ENCODE measurements at regions not wholly inside any gene's neighbourhood (a gene's known extent, or its start where the extent isn't known, plus 50 kb on each side); places are given as distances from the start of the nearest gene placed in this dataset.

DNA sequence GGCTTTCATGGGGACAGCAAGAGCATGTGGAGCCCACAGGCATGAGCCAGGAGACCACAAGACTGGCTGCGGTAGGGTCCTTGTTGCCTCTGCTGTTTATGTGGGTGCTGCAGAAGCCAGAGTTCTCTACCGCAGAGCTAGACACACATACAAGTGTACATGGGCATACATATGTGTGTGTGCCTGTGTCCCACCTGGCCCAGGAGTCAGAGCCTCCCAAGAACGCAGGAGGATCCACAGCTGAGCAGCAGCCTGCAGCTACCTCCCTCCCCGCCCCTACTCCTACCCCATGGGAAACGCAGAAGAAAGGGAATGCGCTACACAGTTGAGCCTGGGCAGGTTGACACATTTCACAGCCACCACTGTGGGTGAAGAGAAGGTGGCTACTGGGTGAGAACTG, 438.1 kb upstream of the SMIM21 start:
- POLR2A ChIA-PET = no interaction called here
- CTCF ChIA-PET = no interaction called here
- TF ChIP-seq ARNT (IDR thresholded peaks at IDR 0.05) (no peak), BHLHE40 (IDR thresholded peaks at IDR 0.05; ENCODE audit: borderline replicate concordance) (no peak), FOXM1 (IDR thresholded peaks at IDR 0.05; ENCODE audit: borderline replicate concordance) (no peak), HDGF (IDR thresholded peaks at IDR 0.05; ENCODE audit: borderline replicate concordance) (no peak), L3MBTL2 (conservative IDR thresholded peaks at IDR 0.05) (no peak), NFRKB (IDR thresholded peaks at IDR 0.05) (no peak), ZNF384 (IDR thresholded peaks at IDR 0.05) (no peak), CTBP1 (IDR thresholded peaks at IDR 0.05; ENCODE audit: borderline replicate concordance) (no peak)
- DNase-seq (ENCODE audit: extremely low spot score) = no peak

DNA sequence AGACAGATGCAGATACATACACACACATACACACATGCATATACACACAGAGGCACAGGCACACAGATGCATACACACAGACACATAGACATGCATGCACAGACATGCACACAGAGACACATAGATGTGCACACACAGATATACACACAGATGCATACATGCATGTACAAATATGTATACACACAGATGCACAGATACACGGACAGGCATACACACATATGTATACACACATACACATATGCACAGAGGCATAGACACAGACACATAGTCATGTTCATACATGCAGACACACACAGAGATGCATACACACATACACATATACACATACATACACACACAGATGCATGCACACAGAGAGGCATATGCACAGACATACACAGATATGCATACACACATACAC, 437.3 kb upstream of the SMIM21 start:
- CTCF ChIA-PET = no interaction called here

DNA sequence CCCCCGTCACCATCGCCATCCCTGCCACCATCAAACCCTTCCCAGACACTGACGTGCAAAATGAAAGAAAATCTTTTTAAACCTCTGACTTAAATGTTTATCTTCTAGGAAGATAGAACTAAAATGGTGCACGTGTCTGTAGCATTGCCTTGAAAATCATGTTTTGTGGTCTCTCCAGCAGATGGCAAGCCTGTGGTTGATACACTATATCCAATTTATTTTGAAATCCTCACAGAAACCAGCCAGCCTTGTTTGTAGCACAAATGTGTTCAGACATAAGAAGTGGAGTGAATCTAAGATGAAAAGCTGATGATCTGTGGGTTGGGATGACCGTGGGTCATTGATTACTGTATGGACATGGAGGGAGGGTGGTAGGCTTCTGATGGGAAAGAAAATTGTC, 436.2 kb upstream of the SMIM21 start:
- TF ChIP-seq LEF1 (IDR thresholded peaks at IDR 0.05; ENCODE audit: borderline replicate concordance) = no peak
- TF ChIP-seq SP1 (IDR thresholded peaks at IDR 0.05) = no peak
- TF ChIP-seq ELF4 (IDR thresholded peaks at IDR 0.05) = no peak
- no peak for TF ChIP-seq BHLHE40 (IDR thresholded peaks at IDR 0.05; ENCODE audit: borderline replicate concordance)
- TF ChIP-seq, protein P1, sequence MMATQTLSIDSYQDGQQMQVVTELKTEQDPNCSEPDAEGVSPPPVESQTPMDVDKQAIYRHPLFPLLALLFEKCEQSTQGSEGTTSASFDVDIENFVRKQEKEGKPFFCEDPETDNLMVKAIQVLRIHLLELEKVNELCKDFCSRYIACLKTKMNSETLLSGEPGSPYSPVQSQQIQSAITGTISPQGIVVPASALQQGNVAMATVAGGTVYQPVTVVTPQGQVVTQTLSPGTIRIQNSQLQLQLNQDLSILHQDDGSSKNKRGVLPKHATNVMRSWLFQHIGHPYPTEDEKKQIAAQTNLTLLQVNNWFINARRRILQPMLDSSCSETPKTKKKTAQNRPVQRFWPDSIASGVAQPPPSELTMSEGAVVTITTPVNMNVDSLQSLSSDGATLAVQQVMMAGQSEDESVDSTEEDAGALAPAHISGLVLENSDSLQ (IDR thresholded peaks at IDR 0.05) = no peak
- TF ChIP-seq L3MBTL2 (conservative IDR thresholded peaks at IDR 0.05) = no peak
- no peak for TF ChIP-seq SUZ12 (IDR thresholded peaks at IDR 0.05)
- TF ChIP-seq FOXA1 (IDR thresholded peaks at IDR 0.05) = no peak
- CTCF ChIA-PET = no interaction called here
- DNase-seq (ENCODE audit: extremely low spot score) = no peak
- POLR2A ChIA-PET = no interaction called here

More for the DNA sequence above, 437.3 kb upstream of the SMIM21 start:
- TF ChIP-seq SUZ12 (IDR thresholded peaks at IDR 0.05) (no peak), CTBP1 (IDR thresholded peaks at IDR 0.05; ENCODE audit: borderline replicate concordance) (no peak), FOXM1 (IDR thresholded peaks at IDR 0.05; ENCODE audit: borderline replicate concordance) (no peak), LEF1 (IDR thresholded peaks at IDR 0.05; ENCODE audit: borderline replicate concordance) (no peak), ARNT (IDR thresholded peaks at IDR 0.05) (no peak), FOXA1 (IDR thresholded peaks at IDR 0.05) (no peak), HDGF (IDR thresholded peaks at IDR 0.05; ENCODE audit: borderline replicate concordance) (no peak)
- DNase-seq (ENCODE audit: extremely low spot score) = no peak
- POLR2A ChIA-PET = no interaction called here

DNA sequence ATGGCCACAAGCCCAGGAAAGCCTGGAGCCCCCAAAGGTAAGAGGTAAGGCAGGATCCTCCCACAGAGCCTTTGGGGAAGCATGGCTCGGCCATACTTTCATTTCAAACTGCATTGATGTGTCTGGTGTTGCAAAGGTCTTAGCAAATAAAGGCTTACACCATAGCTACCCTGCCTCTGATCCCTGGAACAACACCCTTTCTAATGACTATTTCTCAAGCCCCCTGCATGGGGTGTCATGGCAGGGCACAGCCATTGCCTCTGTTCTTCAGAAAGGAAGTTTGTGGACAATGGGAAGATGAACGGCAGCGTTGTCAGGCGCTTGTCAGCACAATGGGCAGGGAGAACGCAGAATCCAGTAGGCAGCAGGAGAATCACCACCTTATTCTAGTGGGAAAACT, 435.0 kb upstream of the SMIM21 start:
- ChIA-PET CTCF (no interaction called here), POLR2A (no interaction called here)
- DNase-seq (ENCODE audit: extremely low spot score) = no peak
- TF ChIP-seq L3MBTL2 (conservative IDR thresholded peaks at IDR 0.05) (no peak), FOXM1 (IDR thresholded peaks at IDR 0.05; ENCODE audit: borderline replicate concordance) (no peak), ARNT (IDR thresholded peaks at IDR 0.05) (no peak), FOXK2 (IDR thresholded peaks at IDR 0.05) (no peak), CTBP1 (IDR thresholded peaks at IDR 0.05; ENCODE audit: borderline replicate concordance) (no peak), ELF4 (IDR thresholded peaks at IDR 0.05) (no peak), FOXA1 (IDR thresholded peaks at IDR 0.05) (no peak), NFRKB (IDR thresholded peaks at IDR 0.05) (no peak), ZNF384 (IDR thresholded peaks at IDR 0.05) (no peak), SUZ12 (IDR thresholded peaks at IDR 0.05) (no peak), LEF1 (IDR thresholded peaks at IDR 0.05; ENCODE audit: borderline replicate concordance) (no peak), BHLHE40 (IDR thresholded peaks at IDR 0.05; ENCODE audit: borderline replicate concordance) (no peak), TARDBP (IDR thresholded peaks at IDR 0.05) (no peak), SP1 (IDR thresholded peaks at IDR 0.05) (no peak), HDGF (IDR thresholded peaks at IDR 0.05; ENCODE audit: borderline replicate concordance) (no peak)
- TF ChIP-seq, protein P1 (IDR thresholded peaks at IDR 0.05) = no peak

DNA sequence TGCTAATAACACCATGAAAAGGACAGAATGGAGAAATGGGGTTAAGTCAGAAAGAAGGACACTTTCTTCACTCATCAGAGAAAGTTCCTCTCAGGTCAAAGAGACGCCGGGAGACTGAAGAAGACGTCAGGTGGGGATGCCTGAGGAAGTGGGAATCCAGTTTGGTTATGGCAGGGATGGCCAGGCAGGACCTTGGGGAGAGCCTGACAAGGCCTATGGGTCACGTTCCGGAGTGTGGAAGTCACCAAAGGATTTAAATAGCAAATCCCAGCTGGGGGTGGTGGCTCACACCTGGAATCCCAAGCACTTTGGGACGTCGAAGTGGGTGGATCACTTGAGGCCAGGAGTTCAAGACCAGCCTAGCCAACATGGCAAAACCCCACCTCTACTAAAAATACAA, 432.7 kb upstream of the SMIM21 start:
- TF ChIP-seq FOXM1 (IDR thresholded peaks at IDR 0.05; ENCODE audit: borderline replicate concordance) (no peak), TARDBP (IDR thresholded peaks at IDR 0.05) (no peak), NFRKB (IDR thresholded peaks at IDR 0.05) (no peak), ZNF384 (IDR thresholded peaks at IDR 0.05) (no peak), LEF1 (IDR thresholded peaks at IDR 0.05; ENCODE audit: borderline replicate concordance) (no peak), L3MBTL2 (conservative IDR thresholded peaks at IDR 0.05) (no peak)
- TF ChIP-seq, protein P1 (IDR thresholded peaks at IDR 0.05) = no peak
- ChIA-PET CTCF (no interaction called here), POLR2A (no interaction called here)
- DNase-seq (ENCODE audit: extremely low spot score) = no peak

DNA sequence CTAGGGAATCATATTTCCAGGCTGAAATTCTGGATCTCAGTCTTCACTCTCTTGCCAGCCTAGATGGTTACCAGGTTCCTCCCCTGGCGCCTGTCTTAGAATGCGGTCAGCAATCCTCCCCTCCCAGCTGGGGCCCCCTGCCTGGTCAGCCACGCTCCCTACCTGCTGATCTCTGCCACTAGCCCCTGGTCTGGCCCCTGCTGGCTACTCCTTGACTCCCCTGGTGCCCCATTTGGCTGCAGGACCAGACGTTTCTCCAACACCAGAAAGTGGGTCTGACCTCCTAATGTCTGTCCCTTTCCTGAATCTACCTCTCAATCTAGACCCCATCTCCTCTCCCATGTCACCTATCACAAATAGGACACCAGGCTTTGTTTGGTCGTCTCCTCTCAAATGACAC, 432.0 kb upstream of the SMIM21 start:
- ChIA-PET POLR2A (no interaction called here), CTCF (no interaction called here)
- no peak for TF ChIP-seq ARNT (IDR thresholded peaks at IDR 0.05)
- no peak for TF ChIP-seq ZNF384 (IDR thresholded peaks at IDR 0.05)
- TF ChIP-seq FOXK2 (IDR thresholded peaks at IDR 0.05) = no peak
- TF ChIP-seq LEF1 (IDR thresholded peaks at IDR 0.05; ENCODE audit: borderline replicate concordance) = no peak
- no peak for TF ChIP-seq SP1 (IDR thresholded peaks at IDR 0.05)
- no peak for TF ChIP-seq FOXA1 (IDR thresholded peaks at IDR 0.05)
- no peak for DNase-seq (ENCODE audit: extremely low spot score)

DNA sequence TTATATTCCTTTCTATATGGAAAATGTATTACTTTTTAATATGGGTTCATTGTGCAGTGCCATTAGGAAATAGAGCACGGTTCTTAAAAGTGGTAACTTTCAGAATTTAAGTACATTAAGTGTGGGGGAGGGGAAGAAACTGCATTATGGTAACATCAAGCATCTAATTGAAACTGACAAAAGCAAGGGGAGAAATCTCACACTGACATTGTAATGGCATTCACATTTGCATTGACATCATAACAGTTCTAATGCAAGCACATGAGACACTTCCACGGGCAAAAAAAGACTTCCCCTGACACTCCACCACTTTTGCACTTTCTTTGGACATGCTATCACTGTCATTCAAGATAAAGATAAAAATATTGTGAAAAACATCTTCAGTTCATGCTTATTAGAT, 431.3 kb upstream of the SMIM21 start:
- ChIA-PET CTCF (no interaction called here), POLR2A (no interaction called here)
- no peak for DNase-seq (ENCODE audit: extremely low spot score)
- TF ChIP-seq ARNT (IDR thresholded peaks at IDR 0.05) (no peak), L3MBTL2 (conservative IDR thresholded peaks at IDR 0.05) (no peak), SUZ12 (IDR thresholded peaks at IDR 0.05) (no peak), ZNF384 (IDR thresholded peaks at IDR 0.05) (no peak), FOXK2 (IDR thresholded peaks at IDR 0.05) (no peak), CTBP1 (IDR thresholded peaks at IDR 0.05; ENCODE audit: borderline replicate concordance) (no peak), ELF4 (IDR thresholded peaks at IDR 0.05) (no peak), BHLHE40 (IDR thresholded peaks at IDR 0.05; ENCODE audit: borderline replicate concordance) (no peak), TARDBP (IDR thresholded peaks at IDR 0.05) (no peak), NFRKB (IDR thresholded peaks at IDR 0.05) (no peak), SP1 (IDR thresholded peaks at IDR 0.05) (no peak), FOXM1 (IDR thresholded peaks at IDR 0.05; ENCODE audit: borderline replicate concordance) (no peak), HDGF (IDR thresholded peaks at IDR 0.05; ENCODE audit: borderline replicate concordance) (no peak), FOXA1 (IDR thresholded peaks at IDR 0.05) (no peak), LEF1 (IDR thresholded peaks at IDR 0.05; ENCODE audit: borderline replicate concordance) (no peak)
- TF ChIP-seq, protein P1 (IDR thresholded peaks at IDR 0.05) = no peak
